ENCODE measurements at regions not wholly inside any gene's neighbourhood (a gene's known extent, or its start where the extent isn't known, plus 50 kb on each side); places are given as distances from the start of the nearest gene placed in this dataset.

DNA sequence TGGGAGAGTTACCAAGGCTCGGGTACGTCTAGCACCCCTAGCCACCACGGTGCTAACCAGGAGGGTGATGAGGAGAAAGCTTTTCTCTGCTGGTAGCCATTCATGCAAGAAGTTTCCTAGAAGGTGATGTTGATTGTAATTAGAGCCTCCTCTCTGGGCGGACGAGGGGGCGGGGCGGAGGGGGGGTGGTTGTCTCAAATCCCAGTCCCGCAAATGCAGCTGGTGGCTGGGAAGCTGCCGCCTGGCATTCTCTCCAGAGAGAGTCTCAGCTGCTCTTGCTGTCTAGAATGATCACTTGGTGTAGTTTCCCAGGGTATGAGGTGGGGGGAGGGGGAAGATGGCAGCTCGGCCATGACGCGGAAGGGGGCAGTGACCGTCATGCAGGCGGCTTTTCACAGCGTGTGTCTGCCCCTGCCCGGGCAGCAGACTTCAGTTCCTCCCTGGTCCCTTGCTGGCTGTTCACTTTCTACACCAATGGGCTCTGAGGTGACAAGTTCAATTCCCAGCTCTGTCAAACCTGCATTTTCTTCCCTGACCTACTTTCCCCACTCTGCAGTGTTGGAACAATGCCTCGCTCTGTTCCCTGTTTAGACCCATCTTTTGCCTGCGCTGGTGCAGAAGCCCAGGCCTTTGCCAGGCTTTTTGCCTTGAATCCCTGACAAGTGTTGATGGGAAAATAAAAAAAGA is 61.5 kb upstream of the KLF7 start:
- no peak overlapping the region for H3K4me3 ChIP-seq (ENCODE audit: low read depth in 2 of 2, low read length in 2 of 2)
- ChIA-PET CTCF (no interaction called here), POLR2A (no interaction called here)
- BruUV-seq (replicated peaks): no TSS peak
- no peak for TF ChIP-seq POLR2AphosphoS5 (IDR thresholded peaks at IDR 0.05; ENCODE audit: low read depth, low read length)
- TF ChIP-seq SIN3A (IDR thresholded peaks at IDR 0.05; ENCODE audit: borderline replicate concordance, insufficient read depth, low read depth, low read length): no peak
- TF ChIP-seq REST (IDR thresholded peaks at IDR 0.05; ENCODE audit: insufficient read depth in 1 of 2, low read depth in 2 of 2, low read length in 1 of 2): no peak
- no peak for TF ChIP-seq TCF7L2 (IDR thresholded peaks at IDR 0.05; ENCODE audit: low read depth, low read length)
- no peak for TF ChIP-seq CTCF (IDR thresholded peaks at IDR 0.05)
- no peaks in the 10 kb centered on the region for H3K36me3 ChIP-seq (ENCODE audit: control insufficient read depth, insufficient read depth, low read length)
- in situ Hi-C loops (cut with HindIII; ENCODE audit: low pct_unique_long_range_greater_than_20kb, low sequenced_read_pairs): no loop called here
- H3K4me1 ChIP-seq (ENCODE audit: control insufficient read depth, insufficient read depth, low read length): no peaks in the 10 kb centered on the region
- H3K27me3 ChIP-seq (ENCODE audit: control insufficient read depth, insufficient read depth, low read length): no peaks in the 10 kb centered on the region
- ATAC-seq (no peak), DNase-seq (ENCODE audit: low read depth, low spot score) (no peak)
- H3K9me3 ChIP-seq (ENCODE audit: control insufficient read depth, insufficient read depth, low read depth, low read length): no peaks in the 10 kb centered on the region
- no peak overlapping the region for H3K27ac ChIP-seq (ENCODE audit: low read length)
- intact Hi-C loops (cut with micrococcal nuclease; ENCODE audit: unreplicated experiment): no loop called here

GRCh38 chr2:207227749-207228145 is 62.0 kb upstream of the KLF7 start:
- no TSS peak for BruUV-seq (replicated peaks)

More at GRCh38 chr2:207227749-207228145, 62.0 kb upstream of the KLF7 start:
- POLR2A ChIA-PET: no interaction called here
- Histone ChIP-seq H3K4me3 (ENCODE audit: low read depth in 2 of 2, low read length in 2 of 2) (no peak overlapping the region), H3K36me3 (ENCODE audit: control insufficient read depth, insufficient read depth, low read length) (no peaks in the 10 kb centered on the region), H3K9me3 (ENCODE audit: control insufficient read depth, insufficient read depth, low read depth, low read length) (no peaks in the 10 kb centered on the region), H3K27ac (ENCODE audit: low read length) (no peak overlapping the region), H3K27me3 (ENCODE audit: control insufficient read depth, insufficient read depth, low read length) (no peaks in the 10 kb centered on the region), H3K4me1 (ENCODE audit: control insufficient read depth, insufficient read depth, low read length) (no peaks in the 10 kb centered on the region)
- intact Hi-C loops (cut with micrococcal nuclease; ENCODE audit: unreplicated experiment): no loop called here
- ATAC-seq: no peak
- DNase-seq (ENCODE audit: low read depth, low spot score): no peak
- TF ChIP-seq TCF7L2 (IDR thresholded peaks at IDR 0.05; ENCODE audit: low read depth, low read length): no peak
- TF ChIP-seq CTCF (IDR thresholded peaks at IDR 0.05): no peak
- TF ChIP-seq REST (IDR thresholded peaks at IDR 0.05; ENCODE audit: insufficient read depth in 1 of 2, low read depth in 2 of 2, low read length in 1 of 2): no peak
- in situ Hi-C loops (cut with HindIII; ENCODE audit: low pct_unique_long_range_greater_than_20kb, low sequenced_read_pairs): no loop called here
- CTCF ChIA-PET: no interaction called here

Measured in Panc1 (cell line).